Activated naive CD4-positive, alpha-beta T cell treated with anti-CD3 and anti-CD28 coated beads for 36 hours (primary cell): ENCODE measurements at regions not wholly inside any gene's neighbourhood (a gene's known extent, or its start where the extent isn't known, plus 50 kb on each side); places are given as distances from the start of the nearest gene placed in this dataset.
A peak's percentile ranks its signal among the peaks of the same experiment; 100 is the strongest.

ENCODE experiments used
- CTCF ChIA-PET: fragments of 350-600 bp; sonication (Branson Sonifier 250); formaldehyde crosslinking; loops from one replicate; lab custom pipeline; 2021; ENCODE audit warnings: antibody characterized with exemption; lab: Charles Lee
- DNase-seq: peaks from one replicate; pipeline ENCODE4 v3.0.0-alpha.2; 2020
- H3K27ac Mint-ChIP-seq: one replicate; pipeline ENCODE4 v1.8.0; 2021; ENCODE audit warnings: mild to moderate bottlenecking, mixed read lengths
- H3K27me3 Mint-ChIP-seq: one replicate; pipeline ENCODE4 v1.8.0; 2021; ENCODE audit warnings: low read depth, mixed read lengths
- H3K36me3 Mint-ChIP-seq: one replicate; pipeline ENCODE4 v1.8.0; 2021; ENCODE audit warnings: low read depth, mixed read lengths
- H3K4me1 Mint-ChIP-seq: one replicate; pipeline ENCODE4 v1.8.0; 2021; ENCODE audit warnings: low read depth, mixed read lengths
- H3K4me3 Mint-ChIP-seq: one replicate; pipeline ENCODE4 v1.8.0; 2021; ENCODE audit warnings: mild to moderate bottlenecking, moderate library complexity, mixed read lengths
- H3K9me3 Mint-ChIP-seq: one replicate; pipeline ENCODE4 v1.8.0; 2021; ENCODE audit warnings: mixed read lengths
- intact Hi-C: fragments of 100-400 bp; cut with micrococcal nuclease; formaldehyde crosslinking; loops from one replicate; pipeline ENCODE4 v1.15.1; 2023

DNA sequence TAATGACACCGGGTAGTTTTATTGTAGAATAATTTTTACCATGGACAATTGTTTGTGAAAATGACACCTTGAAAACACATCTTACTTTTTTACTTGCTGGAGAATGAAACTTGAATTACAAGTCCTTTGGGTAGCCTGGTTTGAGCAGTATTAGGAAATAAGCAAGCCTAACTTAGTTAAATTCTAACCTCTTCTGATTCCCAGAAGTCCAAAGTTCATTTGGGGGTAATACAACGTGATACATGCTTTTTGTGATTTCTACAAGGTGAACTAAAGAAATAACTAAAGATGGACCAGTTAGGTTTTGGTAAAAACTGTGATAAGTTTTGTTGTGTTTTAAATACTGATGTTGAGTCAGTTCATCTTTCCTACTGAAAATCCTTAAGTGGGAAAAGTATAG lies 135.4 kb upstream of the DMRT1 start:
- no peaks in the 10 kb centered on the region for H3K27me3 Mint-ChIP-seq
- no peak for DNase-seq
- peaks cover 16% of the 10 kb centered on the region for H3K4me1 Mint-ChIP-seq
- CTCF ChIA-PET = no interaction called here
- H3K36me3 Mint-ChIP-seq = peaks cover 7% of the 10 kb centered on the region
- intact Hi-C loops = loop anchor here (2.0 to 5.0 kb wide), 2 partner anchors 44 to 69 kb away; no protein-coding TSS in a partner anchor
- peak overlapping the region; percentile 77 for H3K27ac Mint-ChIP-seq
- peak overlapping the region; percentile 84 for H3K4me3 Mint-ChIP-seq
- no peaks in the 10 kb centered on the region for H3K9me3 Mint-ChIP-seq

- intact Hi-C loops = loop anchor here (2.0 to 5.0 kb wide), 2 partner anchors 45 to 70 kb away; no protein-coding TSS in a partner anchor
- Mint-ChIP-seq H3K4me3 (peak overlapping the region; percentile 84), H3K9me3 (no peaks in the 10 kb centered on the region), H3K36me3 (peaks cover 7% of the 10 kb centered on the region), H3K4me1 (peaks cover 16% of the 10 kb centered on the region), H3K27me3 (no peaks in the 10 kb centered on the region), H3K27ac (peak overlapping the region; percentile 77)
- DNase-seq = peak; percentile 71
- CTCF ChIA-PET = interaction anchor here (0.7 to 1.1 kb wide), 3 partner anchors 55 to 93 kb away, joined by 3 to 5 read pairs (median 4); no protein-coding TSS in a partner anchor
These were observed 134.7 kb upstream of the DMRT1 start for GRCh38 chr9:706606-707459.

GRCh38 chr9:708182-708550 lies 133.3 kb upstream of the DMRT1 start:
- CTCF ChIA-PET = interaction anchor here (1.1 kb wide), 1 partner anchor 56 kb away, joined by 5 read pairs; no protein-coding TSS in a partner anchor
- H3K27ac Mint-ChIP-seq = no peak overlapping the region
- H3K4me3 Mint-ChIP-seq = no peak overlapping the region
- no peaks in the 10 kb centered on the region for H3K27me3 Mint-ChIP-seq
- H3K36me3 Mint-ChIP-seq = peaks cover 7% of the 10 kb centered on the region
- no peaks in the 10 kb centered on the region for H3K9me3 Mint-ChIP-seq
- intact Hi-C loops = loop anchor here (5.0 kb wide), 1 partner anchor 46 kb away; no protein-coding TSS in a partner anchor
- H3K4me1 Mint-ChIP-seq = peaks cover 16% of the 10 kb centered on the region
- DNase-seq = no peak

GRCh38 chr9:708551-709432 lies 132.7 kb upstream of the DMRT1 start:
- no peak overlapping the region for H3K4me3 Mint-ChIP-seq
- CTCF ChIA-PET = interaction anchor here (0.8 kb wide), 1 partner anchor 42 kb away, joined by 3 read pairs; no protein-coding TSS in a partner anchor
- intact Hi-C loops = loop anchor here (5.0 kb wide), 1 partner anchor 46 kb away; no protein-coding TSS in a partner anchor
- no peak overlapping the region for H3K27ac Mint-ChIP-seq
- H3K4me1 Mint-ChIP-seq = peaks cover 16% of the 10 kb centered on the region
- peaks cover 7% of the 10 kb centered on the region for H3K36me3 Mint-ChIP-seq
- H3K9me3 Mint-ChIP-seq = no peaks in the 10 kb centered on the region
- H3K27me3 Mint-ChIP-seq = no peaks in the 10 kb centered on the region
- DNase-seq = no peak

- Mint-ChIP-seq H3K4me3 (no peak overlapping the region), H3K27ac (no peak overlapping the region), H3K27me3 (no peaks in the 10 kb centered on the region), H3K36me3 (peaks cover 7% of the 10 kb centered on the region), H3K4me1 (peaks cover 12% of the 10 kb centered on the region), H3K9me3 (no peaks in the 10 kb centered on the region)
- DNase-seq = no peak
- intact Hi-C loops = no loop called here
- CTCF ChIA-PET = interaction anchor here (0.6 kb wide), 1 partner anchor 8 kb away, joined by 3 read pairs; no protein-coding TSS in a partner anchor
These were observed 130.3 kb upstream of the DMRT1 start for GRCh38 chr9:710951-711745.

GRCh38 chr9:711761-712553 lies 129.5 kb upstream of the DMRT1 start:
- Mint-ChIP-seq H3K36me3 (peaks cover 5% of the 10 kb centered on the region), H3K4me3 (no peak overlapping the region), H3K27me3 (no peaks in the 10 kb centered on the region), H3K27ac (no peak overlapping the region), H3K9me3 (no peaks in the 10 kb centered on the region), H3K4me1 (peaks cover 5% of the 10 kb centered on the region)
- CTCF ChIA-PET = interaction anchor here (0.5 kb wide), 1 partner anchor 99 kb away, joined by 3 read pairs; no protein-coding TSS in a partner anchor
- intact Hi-C loops = no loop called here
- no peak for DNase-seq

DNA sequence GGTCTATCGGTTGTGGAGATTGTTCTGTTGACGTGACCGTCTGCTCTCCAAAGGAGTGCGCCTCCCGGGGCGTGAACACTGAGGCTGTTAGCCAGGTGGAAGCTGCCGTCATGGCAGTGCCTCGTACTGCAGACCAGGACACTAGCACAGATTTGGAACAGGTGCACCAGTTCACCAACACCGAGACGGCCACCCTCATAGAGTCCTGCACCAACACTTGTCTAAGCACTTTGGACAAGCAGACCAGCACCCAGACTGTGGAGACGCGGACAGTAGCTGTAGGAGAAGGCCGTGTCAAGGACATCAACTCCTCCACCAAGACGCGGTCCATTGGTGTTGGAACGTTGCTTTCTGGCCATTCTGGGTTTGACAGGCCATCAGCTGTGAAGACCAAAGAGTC lies 128.9 kb upstream of the DMRT1 start:
- H3K9me3 Mint-ChIP-seq = no peaks in the 10 kb centered on the region
- H3K27ac Mint-ChIP-seq = no peak overlapping the region
- CTCF ChIA-PET = no interaction called here
- H3K27me3 Mint-ChIP-seq = no peaks in the 10 kb centered on the region
- no peak for DNase-seq
- H3K4me3 Mint-ChIP-seq = no peak overlapping the region
- H3K4me1 Mint-ChIP-seq = peaks cover 5% of the 10 kb centered on the region
- peaks cover 5% of the 10 kb centered on the region for H3K36me3 Mint-ChIP-seq
- intact Hi-C loops = no loop called here

DNA sequence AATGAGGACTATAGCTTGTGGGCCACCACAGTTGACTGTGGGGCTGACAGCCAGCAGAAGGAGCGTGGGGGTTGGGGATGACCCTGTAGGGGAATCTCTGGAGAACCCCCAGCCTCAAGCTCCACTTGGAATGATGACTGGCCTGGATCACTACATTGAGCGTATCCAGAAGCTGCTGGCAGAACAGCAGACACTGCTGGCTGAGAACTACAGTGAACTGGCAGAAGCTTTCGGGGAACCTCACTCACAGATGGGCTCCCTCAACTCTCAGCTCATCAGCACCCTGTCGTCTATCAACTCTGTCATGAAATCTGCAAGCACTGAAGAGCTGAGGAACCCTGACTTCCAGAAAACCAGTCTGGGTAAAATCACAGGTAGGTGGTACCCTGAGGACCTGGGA lies 128.4 kb upstream of the DMRT1 start:
- H3K36me3 Mint-ChIP-seq = peaks cover 5% of the 10 kb centered on the region
- CTCF ChIA-PET = no interaction called here
- no peak overlapping the region for H3K4me3 Mint-ChIP-seq
- H3K27ac Mint-ChIP-seq = no peak overlapping the region
- DNase-seq = no peak
- peaks cover 5% of the 10 kb centered on the region for H3K4me1 Mint-ChIP-seq
- H3K27me3 Mint-ChIP-seq = no peaks in the 10 kb centered on the region
- intact Hi-C loops = no loop called here
- H3K9me3 Mint-ChIP-seq = no peaks in the 10 kb centered on the region

DNA sequence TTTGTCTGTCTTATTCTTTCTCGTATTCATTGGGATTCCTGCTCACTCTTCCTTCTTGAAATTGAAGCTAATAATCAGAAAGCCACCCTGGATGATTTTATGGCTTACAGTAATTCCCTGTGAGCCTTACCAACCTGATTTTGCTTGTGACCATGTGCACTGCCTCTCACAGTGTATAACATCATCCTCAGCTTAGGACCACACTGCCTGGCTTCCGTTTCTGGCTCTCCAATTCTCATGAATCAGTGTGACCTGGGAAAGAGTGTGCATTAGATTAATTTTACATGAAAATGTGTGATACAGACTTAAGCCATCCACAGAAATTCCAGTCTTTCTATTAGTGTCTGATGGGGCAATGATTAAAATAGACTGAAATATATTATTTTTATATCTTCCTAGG lies 126.8 kb upstream of the DMRT1 start:
- CTCF ChIA-PET = no interaction called here
- H3K9me3 Mint-ChIP-seq = no peaks in the 10 kb centered on the region
- no peaks in the 10 kb centered on the region for H3K27me3 Mint-ChIP-seq
- no peak overlapping the region for H3K4me3 Mint-ChIP-seq
- H3K36me3 Mint-ChIP-seq = peaks cover 5% of the 10 kb centered on the region
- H3K27ac Mint-ChIP-seq = no peak overlapping the region
- intact Hi-C loops = no loop called here
- no peaks in the 10 kb centered on the region for H3K4me1 Mint-ChIP-seq
- DNase-seq = no peak

DNA sequence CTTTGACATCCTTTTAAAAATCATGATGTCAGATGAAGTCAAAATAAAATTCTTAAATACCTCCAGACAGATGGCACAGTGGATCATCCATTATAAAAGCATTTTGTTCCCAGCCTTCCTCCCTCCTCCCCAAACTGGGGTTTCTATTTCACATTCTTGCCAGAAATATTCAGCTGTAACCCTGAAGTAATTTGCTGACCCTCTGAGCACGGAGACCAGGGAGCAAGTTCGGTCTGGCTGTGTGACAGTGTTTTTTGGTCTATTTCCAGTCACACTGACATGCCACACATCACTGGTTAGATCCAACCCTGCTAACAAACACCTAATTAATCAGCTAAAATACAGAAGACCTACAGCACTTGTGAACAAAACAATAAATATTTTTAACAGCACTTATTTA lies 126.2 kb upstream of the DMRT1 start:
- Mint-ChIP-seq H3K27ac (no peak overlapping the region), H3K27me3 (no peaks in the 10 kb centered on the region), H3K36me3 (peaks cover 5% of the 10 kb centered on the region), H3K9me3 (no peaks in the 10 kb centered on the region), H3K4me1 (no peaks in the 10 kb centered on the region), H3K4me3 (no peak overlapping the region)
- CTCF ChIA-PET = no interaction called here
- no peak for DNase-seq
- intact Hi-C loops = no loop called here

DNA sequence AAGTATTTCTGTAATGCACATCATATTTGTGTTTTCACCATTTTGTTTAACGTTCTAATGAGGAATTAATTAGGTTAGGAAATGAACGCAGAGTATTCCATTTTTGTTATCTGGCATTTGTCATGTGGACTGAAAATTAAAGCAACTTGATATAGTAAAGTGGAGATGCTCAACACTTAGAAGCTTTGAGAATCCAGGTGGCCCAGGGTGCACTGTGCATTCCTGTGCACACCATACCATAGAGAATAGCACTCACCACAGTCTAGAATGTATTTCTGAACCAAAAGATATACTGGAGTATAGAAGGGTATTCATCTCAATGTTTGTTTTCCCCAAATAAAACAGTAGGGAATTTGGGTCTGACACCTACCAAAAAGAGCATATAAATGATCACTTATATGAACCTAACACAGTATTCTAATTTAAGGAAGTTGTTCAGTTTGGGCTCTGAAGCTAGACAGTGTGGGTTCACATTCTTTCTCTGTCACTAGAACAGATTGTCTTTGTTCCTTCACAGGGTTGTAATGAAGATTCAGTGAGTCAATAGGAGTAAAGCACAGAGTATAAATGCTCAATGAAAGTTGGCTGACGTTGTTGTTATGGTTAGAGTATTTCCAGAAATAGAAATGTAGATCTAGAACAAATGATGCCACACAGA lies 125.6 kb upstream of the DMRT1 start:
- no peaks in the 10 kb centered on the region for H3K4me1 Mint-ChIP-seq
- no peaks in the 10 kb centered on the region for H3K9me3 Mint-ChIP-seq
- H3K36me3 Mint-ChIP-seq = peaks cover 2% of the 10 kb centered on the region
- no peaks in the 10 kb centered on the region for H3K27me3 Mint-ChIP-seq
- H3K4me3 Mint-ChIP-seq = no peak overlapping the region
- CTCF ChIA-PET = no interaction called here
- intact Hi-C loops = no loop called here
- no peak for DNase-seq
- no peak overlapping the region for H3K27ac Mint-ChIP-seq
